Endothelial cell of umbilical vein (primary cell): ENCODE measurements at regions not wholly inside any gene's neighbourhood (a gene's known extent, or its start where the extent isn't known, plus 50 kb on each side); places are given as distances from the start of the nearest gene placed in this dataset.

Source experiments
- EZH2 ChIP-seq: IDR thresholded peaks from 2 replicates; pipeline ENCODE4 v1.6.1; 2012; ENCODE audit warnings: borderline replicate concordance, low read depth, mild to moderate bottlenecking, moderate library complexity, low read length, inconsistent platforms; ENCODE audit not compliant: severe bottlenecking
- GATA2 ChIP-seq: IDR thresholded peaks from 2 replicates; pipeline ENCODE4 v1.7.0; 2011; ENCODE audit warnings: low read depth, mild to moderate bottlenecking, moderate library complexity, mixed read lengths, low read length; ENCODE audit not compliant: insufficient read length, insufficient read depth

GRCh38 chr13:111505175-111505777 is 184.8 kb downstream of the TEX29 start:
- TF ChIP-seq EZH2, result no peak
- TF ChIP-seq GATA2, result no peak
